G401 (cell line): ENCODE measurements at regions not wholly inside any gene's neighbourhood (a gene's known extent, or its start where the extent isn't known, plus 50 kb on each side); places are given as distances from the start of the nearest gene placed in this dataset.

Source experiments
- DNase-seq: peaks from one replicate; pipeline ENCODE4 v3.0.0-alpha.2; 2015; ENCODE audit warnings: low spot score
- in situ Hi-C: cut with HindIII; loops from 2 replicates; pipeline ENCODE4 v1.10.0; 2016; ENCODE audit warnings: low sequenced_read_pairs, mixed read lengths

DNA sequence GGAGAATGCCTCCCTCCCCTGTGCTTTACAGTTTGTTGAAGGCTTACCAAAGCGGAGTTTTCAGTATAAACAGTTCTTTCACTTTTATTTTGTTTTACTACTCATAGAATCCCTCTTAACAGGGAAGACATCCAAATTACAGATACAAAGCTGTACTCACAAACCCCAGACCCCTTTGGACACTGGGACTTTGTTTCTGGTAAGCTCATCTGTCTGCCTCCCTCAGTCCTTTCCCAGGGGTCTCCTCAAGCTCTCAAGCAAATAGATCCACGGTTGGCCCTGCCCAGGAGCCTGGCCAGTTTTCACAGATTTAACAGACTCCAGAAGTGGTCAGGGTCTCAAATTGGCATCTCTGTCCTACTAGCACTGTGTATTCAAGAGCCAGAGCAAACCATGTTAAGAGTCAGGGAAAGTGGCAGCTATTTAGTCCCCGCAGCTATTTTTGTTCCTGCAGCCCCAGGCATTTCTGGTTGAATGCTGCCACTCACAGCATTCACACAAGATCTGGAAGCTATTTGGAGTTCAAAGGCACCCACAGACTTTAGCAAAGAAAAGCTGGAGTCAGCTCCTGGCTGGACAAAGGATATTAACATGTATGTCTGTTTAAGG, 54.2 kb downstream of the TMEM100 start:
- DNase-seq = no peak
- in situ Hi-C loops = no loop called here

GRCh38 chr17:55666806-55667205, 55.9 kb downstream of the TMEM100 start:
- no peak for DNase-seq
- in situ Hi-C loops = no loop called here

DNA sequence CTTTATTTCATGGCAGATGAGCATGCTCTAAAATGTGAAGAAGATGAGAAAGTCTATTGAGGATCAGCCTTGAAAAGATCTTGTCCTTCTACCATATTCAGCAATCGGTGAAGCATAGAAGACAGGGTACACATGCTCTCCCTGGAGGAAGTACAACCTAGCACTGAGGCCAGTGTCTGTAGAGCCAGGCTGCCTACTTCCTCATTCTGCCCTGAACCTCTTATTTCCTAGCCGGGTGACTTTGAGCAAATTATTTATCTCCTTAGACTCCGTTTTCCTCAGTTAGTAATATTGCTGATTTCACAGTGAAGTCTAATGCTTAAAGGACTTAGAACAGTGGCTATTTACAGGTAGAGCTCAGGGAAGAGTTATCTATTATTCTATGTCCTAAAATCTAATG, 58.4 kb downstream of the TMEM100 start:
- in situ Hi-C loops = no loop called here
- DNase-seq = no peak

DNA sequence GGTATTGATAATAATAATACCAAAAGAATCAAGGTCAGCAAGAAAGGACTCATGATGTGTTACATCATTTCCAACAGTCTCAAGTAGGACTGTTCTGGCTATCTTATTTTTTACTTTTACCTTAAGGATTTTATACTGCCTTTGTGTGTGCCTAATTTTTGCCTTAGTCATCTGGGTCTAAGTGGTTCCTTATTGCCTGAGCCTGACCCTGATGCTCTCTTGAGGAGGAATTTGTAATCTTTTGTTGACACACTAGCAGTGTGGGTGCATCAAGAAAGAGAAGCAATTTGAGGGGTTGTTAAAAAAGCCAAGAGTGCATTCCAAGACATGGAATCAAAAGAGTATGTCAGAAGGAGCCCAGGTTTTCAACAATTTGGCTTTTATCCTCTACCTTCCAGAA, 59.3 kb downstream of the TMEM100 start:
- in situ Hi-C loops = no loop called here
- DNase-seq = no peak

- in situ Hi-C loops = no loop called here
- no peak for DNase-seq
Observed at GRCh38 chr17:55661963-55662834, 60.5 kb downstream of the TMEM100 start.

- in situ Hi-C loops = no loop called here
- no peak for DNase-seq
Observed at GRCh38 chr17:55661256-55661758, 61.4 kb downstream of the TMEM100 start.

DNA sequence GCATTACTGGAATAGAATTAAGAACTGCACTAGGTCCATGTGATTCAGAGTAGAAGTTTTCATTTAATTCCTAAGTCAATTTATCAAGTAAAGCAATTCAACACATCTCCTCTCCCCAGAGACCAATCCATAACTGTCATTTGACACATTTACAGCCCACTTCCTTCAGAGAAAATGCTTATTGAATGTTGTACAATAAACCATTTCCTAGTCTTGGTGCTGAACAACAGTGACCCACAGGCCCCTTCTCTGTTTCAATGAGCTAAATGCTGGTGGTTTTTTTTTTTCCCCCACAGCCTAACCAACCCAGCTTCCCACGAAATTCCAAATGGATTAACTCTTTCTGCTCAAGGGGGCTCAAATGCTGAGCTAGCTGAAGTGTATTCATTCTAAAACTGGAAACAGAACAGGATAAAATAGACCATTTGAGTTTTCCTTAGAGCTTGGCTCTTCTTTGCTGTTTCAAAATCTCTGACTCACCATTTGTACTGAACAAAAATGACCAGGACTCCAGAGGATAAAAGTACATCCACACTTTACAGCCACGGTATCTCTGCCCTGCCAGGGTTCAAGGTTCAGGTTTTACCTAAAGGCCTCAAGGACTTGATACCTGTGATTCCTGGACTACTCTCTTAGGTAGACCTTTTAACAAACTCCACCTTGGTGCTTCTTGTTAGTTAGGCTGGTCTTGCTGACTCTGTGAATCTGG, 62.3 kb downstream of the TMEM100 start:
- DNase-seq = no peak
- in situ Hi-C loops = no loop called here

- DNase-seq = no peak
- in situ Hi-C loops = no loop called here
Observed at GRCh38 chr17:55659661-55660060, 63.0 kb downstream of the TMEM100 start.

GRCh38 chr17:55655777-55656176, 66.9 kb downstream of the TMEM100 start:
- no peak for DNase-seq
- in situ Hi-C loops = no loop called here

GRCh38 chr17:55654821-55655220, 67.8 kb downstream of the TMEM100 start:
- in situ Hi-C loops = no loop called here
- DNase-seq = no peak

- no peak for DNase-seq
- in situ Hi-C loops = no loop called here
Observed at GRCh38 chr17:55654022-55654421, 68.6 kb downstream of the TMEM100 start.

DNA sequence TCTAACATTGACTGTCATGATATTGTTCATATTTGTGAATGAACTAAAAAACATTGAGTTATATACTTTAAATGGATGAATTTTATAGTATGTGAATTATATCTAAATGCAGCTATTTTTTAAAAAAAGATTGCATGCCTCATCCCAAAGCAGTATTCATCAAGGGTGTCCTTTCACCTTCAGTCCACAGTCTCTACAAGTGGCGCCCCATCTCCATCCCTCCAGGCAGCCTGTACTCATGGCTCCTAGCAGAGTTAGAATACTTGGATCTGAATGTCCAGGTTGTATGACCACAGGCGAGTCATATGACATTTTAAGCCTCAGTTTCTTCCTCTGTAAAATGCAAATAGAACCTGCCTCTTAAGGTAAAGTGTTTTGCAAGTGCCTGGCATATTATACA, 69.8 kb downstream of the TMEM100 start:
- in situ Hi-C loops = no loop called here
- DNase-seq = no peak

- in situ Hi-C loops = no loop called here
- DNase-seq = no peak
Observed at GRCh38 chr17:55652114-55652823, 70.4 kb downstream of the TMEM100 start.

DNA sequence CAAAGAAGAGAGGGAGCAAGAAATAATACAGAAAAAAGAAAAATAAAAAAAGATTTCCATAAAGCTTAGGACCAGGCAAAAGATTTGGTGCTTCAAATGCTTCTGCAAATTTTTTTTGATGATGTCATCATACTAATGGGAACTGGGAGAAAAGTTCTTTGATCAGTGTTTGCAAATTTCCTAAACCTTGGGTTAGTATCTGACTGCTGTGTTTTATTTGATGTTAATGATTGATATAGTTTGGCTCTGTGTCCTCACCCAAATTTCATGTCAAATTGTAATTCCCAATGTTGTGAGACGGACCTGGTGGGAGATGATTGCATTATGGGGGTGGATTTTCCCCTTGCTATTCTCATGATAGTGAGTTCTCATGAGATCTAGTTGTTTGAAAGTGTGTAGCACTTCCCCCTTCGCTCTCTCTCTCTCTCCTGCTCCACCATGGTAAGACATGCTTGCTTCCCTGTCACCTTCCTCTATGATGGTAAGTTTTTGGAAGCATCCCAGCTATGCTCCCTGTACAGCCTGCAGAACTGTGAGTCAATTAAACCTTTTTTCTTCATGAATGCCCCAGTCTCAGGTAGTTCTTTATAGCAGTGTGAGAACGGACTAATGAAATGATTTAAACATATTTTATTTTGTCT, 72.6 kb downstream of the TMEM100 start:
- in situ Hi-C loops = no loop called here
- no peak for DNase-seq

- DNase-seq = no peak
- in situ Hi-C loops = no loop called here
Observed at GRCh38 chr17:55648086-55648485, 74.6 kb downstream of the TMEM100 start.

DNA sequence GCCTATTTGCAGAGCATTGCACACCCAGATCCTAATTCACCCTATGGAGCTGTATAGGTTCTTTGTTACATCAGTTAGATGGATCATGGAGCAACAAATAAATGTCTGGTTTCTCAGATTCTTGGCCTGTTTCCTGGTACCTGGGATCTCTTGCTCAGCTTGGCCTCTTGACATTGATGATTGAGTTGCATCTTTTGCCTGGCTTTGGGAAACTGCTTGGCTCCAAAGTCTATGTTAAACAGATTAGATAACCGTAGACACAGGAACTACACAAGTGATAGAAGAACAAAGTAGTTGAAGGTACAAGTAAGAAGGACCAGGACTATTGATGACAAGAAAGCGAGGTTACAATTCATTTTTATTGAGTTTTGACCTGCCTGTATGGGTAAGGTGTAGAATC, 77.3 kb downstream of the TMEM100 start:
- in situ Hi-C loops = no loop called here
- no peak for DNase-seq

DNA sequence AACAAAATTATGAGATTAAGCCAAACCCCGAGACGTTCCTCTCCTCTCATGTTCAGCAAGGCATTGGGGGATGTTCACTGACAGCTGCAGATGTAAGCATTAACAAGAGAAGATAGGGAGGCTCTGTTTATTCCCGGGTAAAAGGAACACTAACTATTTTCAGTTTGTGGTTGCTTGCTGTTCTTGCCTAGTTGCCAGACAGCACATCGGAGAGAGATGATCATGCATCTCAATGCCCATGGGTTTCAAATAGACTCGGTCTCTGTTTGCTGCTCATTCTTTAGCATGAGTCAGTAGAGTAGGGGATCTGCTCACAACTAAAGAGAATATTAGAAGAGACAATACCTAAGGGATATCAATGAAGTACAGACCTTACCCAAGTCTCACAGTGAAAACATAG, 78.3 kb downstream of the TMEM100 start:
- in situ Hi-C loops = no loop called here
- no peak for DNase-seq

- in situ Hi-C loops = no loop called here
Observed at GRCh38 chr17:55642741-55643140, 79.9 kb downstream of the TMEM100 start.

GRCh38 chr17:55641676-55642081, 81.0 kb downstream of the TMEM100 start:
- DNase-seq = no peak
- in situ Hi-C loops = no loop called here

More at GRCh38 chr17:55642741-55643140, 79.9 kb downstream of the TMEM100 start:
- DNase-seq = no peak
